Inferior parietal cortex (tissue), 1 donor: ENCODE measurements at regions not wholly inside any gene's neighbourhood (a gene's known extent, or its start where the extent isn't known, plus 50 kb on each side); places are given as distances from the start of the nearest gene placed in this dataset.

Source experiments
- DNase-seq: peaks from one replicate; pipeline ENCODE4 v3.0.0-alpha.2; 2016; ENCODE audit errors: extremely low spot score

DNA sequence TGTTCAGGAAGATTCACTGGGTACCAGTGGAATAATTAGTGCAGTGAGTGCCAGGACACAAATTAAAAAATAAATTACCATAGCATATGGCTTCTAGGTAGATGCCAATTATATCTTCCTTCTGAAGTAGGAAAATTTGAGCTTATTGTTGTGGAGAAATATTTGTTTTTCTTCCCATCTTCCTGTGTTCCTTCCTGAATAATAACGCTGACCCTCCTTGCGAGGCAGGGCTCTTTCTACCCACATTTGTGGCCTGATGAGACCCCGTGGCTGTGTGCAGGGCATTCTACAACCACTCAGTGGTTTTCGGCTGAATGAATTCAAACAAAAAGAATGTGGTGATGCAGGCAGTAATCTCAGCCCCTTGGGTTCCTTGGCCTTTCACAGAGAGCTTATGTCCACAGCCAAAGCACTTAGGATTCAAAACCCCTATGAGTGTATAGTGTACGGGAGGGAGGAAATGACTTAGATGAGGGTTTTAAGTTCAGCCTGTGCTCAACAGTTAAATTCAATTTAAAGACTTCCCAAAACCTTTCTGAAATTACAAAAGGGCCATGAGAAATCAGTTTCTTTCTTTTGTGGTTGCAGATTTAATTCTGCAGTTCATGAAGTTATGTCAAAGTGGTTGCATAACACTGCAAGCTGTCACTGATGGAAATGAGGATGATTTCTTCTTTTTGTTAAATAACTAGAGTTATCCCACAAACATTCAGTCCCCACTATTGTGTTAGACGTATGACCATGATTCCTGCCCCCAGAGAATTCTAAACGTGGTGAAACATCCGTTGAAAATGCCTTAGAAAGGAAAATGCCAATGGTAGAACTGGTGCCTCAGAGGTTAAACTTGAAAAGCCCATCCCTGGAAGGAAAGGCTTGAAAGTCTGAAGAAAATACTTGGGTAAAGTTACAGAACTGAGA lies 255.3 kb downstream of the FZD1 start:
- DNase-seq: no peak

DNA sequence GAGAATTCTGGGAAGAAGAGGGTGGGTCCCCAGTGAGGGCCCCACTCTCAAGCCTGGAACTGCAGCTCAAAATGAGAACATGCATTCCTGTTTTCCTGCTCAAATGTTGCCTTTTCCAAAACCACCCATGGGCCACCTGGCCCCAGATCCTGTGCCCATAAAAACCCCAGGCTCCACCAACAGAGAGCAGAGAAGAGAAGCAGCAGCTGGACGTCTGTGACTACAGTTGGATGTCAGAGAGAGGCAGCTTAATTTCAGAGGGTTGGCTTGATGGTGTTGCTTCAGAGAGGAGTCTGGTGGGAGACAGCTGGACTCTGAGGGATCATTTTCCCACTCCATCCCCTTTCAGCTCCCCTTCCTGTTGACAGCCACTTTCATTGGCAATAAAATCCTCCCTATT lies 256.4 kb downstream of the FZD1 start:
- no peak for DNase-seq

DNA sequence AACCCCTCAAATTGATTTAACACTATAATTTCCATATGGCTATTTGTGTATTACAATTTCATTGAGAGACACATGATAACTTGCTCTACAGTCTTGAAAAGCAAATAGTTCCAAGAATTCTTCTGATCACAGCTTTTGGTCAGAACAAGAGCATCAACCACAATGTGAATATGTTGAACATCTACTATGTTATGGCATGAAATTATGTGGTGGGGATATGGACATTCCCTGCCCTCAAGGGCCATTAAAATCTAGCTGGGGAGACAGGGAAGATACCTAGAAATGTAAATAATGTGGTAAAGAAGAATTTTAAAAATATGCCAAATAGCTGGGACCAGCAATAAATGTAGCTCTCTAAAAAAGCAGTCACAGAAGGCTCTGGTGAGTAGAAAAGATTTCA lies 262.2 kb downstream of the FZD1 start:
- DNase-seq: no peak

DNA sequence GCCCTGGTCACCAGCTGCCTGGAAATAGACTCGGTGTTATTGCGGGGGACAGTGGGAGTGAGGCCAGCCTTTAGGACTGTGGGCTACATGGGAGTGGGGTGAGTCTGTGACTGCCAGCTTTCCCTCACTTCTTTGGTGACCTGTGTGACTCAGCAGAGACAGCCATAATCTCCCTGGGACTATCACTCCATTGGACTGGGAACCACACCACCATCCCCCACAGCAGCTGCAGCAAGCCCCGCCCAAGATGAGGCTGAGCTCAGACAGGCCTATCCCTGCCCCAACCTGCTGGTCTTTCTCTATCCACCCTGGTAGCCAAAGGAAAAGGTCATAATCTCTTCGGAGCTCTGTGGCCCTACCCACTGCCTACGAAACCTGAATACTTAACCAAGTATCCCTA lies 263.2 kb downstream of the FZD1 start:
- no peak for DNase-seq

DNA sequence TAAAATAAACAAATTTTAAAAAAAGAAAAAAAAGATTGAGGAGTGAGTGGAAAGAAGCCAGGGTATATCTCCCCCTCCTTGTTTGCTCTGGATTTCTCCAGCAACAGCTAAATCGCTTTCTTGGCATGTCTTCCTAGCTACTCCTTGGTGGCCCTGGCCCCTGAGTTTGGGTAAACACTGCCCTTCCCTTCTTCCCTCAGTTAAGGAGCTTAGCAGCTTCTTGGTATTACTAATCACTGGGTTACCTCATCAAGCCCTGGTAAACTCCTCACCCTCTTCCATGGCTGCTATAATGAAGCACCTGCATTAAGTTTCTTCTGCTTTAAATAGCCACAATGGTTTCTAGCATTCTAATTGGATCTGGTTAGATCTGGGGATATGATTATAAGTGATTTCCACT lies 269.8 kb downstream of the FZD1 start:
- no peak for DNase-seq

DNA sequence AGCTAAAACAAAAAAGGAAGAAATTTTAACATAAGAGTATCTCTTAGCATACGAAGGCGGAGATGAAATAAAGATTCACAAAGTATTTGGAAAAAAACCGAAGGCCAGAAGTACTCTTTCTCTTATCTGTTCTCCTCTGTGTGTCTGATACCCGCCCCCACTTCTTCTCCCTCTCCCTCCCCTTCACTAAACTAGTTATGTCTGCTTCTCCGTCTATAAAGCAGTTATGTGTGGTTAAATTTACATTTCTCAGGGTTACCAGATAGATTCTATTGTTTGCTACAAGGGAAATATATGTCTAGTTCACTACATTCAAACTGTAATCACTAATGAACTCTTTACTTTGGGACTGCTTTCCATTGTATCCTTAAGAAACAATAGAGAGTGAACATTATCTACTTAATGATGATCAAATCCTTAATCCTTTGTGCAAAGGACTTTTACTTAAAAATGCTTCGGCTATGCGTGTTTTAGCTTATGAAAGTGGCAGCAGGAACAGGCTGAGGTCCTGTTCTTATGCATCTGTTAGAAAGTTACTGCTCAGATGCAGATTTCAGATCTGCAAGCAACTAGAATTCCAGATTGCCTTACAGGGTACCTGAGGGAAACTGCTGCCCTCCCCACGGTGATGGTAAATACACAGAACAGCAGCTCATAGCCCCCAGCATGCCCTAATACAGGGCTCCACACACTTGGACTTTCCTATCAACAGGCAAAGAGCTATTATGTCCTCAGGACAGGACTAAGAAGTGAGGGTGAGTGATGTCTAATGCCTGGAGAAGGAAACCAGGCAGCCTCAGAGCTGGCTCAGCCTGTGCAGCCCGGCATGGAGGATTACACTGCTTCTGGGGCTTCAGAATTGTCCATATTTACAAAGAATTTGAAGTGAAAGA lies 273.3 kb downstream of the FZD1 start:
- DNase-seq: no peak

DNA sequence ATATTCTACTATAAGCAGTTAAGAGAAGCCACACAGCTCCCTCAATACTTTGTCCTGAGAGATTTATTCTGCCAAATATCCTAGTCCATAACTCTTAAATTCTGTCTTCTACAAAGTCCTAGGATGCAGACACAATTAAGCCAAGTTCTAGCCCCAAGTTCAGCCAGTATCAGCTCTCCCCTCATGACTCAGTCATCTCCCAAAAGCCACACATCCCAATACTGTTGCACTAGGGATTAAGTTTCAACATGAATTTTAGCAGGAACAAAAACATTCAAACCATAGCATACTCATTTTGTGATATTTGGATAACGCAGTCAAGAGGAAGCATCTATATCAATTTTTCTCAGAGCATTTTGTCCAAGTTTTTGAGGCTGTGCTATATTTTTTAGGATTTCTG lies 277.4 kb downstream of the FZD1 start:
- DNase-seq: no peak

DNA sequence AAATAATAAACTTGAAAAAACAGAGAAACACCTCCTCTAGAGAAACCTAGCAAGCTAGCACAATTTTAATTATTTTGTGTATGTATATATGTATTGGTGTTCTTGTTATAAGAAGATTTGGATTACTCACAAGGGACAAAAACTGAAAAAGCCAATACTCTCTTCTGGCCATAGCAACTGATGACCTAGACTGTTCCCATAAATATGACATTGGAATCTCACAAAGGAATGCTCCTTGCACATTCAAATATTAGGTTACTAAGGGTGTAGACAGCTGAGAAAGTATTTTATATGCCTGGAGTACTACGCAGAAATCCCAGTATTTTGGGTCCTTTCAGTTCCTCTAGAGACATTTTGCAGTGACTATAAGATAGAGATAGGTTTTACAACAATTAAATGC lies 279.4 kb downstream of the FZD1 start:
- DNase-seq: no peak

DNA sequence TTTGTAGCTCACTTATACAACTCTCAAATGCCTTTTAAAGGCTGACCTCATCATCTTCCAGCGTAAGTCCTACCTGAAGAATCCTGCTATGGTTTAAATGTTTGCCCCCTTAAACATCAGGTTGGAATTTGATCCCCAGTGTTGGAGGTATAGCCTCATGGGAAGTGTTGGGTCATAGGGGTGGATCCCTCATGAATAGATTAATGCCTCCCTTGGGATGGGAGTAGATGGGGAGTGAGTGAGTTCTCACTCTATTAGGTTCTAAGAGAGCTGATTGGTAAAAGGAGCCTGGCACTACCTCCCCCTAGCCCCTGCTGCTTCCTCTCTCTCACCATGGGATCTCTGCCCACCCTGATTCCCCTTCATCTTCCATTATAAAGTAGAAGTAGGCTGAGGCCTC lies 285.6 kb downstream of the FZD1 start:
- no peak for DNase-seq

DNA sequence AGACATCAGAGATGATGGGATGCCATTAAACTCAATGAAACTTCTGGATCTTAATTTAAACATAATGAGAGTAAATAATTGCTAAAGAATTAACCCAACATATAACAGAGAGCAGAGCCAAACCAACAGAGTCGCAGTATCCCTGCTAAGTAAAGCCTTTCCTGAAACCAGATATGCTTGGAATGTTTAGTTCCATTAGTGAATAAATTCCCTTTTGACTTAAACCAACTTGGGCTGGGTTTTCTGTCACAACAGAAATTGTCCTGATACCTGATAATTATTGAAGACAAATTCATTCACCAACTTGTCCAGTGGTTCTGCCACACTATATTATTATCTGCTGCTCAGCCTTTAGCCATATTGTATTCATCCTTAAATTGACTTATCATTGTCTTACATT lies 286.7 kb downstream of the FZD1 start:
- DNase-seq: no peak

DNA sequence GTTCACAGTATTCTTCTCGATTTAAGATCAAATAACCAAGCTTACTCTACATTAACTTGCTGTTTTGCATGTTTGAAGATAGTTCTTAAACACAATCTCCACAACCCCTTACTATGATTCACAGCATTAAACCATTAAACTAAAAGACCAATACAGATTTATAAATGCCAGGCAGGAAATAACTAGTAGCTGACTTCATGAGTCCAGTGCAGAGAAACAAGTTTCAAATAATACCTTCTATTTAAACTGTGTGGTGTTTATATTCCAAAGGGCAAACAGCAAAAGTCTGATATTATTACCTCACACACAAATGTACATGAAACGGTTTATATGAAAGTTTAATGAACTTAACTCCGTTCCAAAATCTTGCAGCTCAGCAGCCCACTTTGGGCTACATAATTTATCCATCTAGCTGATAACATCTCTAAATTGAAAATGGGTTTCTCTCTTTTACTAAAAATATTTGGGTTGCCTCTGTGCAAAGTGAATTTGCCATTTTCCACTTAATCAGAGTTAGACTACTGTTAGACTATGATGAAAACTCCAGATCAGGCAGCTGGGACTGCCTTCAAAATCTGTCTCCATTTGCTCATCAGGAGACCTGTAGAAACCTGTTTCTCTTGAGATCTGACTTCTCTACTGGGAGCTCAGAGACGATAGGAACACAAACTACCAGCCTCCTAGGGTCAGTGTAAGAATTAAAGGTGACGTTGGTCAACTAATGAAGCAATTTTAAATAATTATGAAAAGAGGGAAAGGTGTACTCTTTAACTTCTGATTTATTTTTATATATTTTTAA lies 287.3 kb downstream of the FZD1 start:
- DNase-seq: no peak

DNA sequence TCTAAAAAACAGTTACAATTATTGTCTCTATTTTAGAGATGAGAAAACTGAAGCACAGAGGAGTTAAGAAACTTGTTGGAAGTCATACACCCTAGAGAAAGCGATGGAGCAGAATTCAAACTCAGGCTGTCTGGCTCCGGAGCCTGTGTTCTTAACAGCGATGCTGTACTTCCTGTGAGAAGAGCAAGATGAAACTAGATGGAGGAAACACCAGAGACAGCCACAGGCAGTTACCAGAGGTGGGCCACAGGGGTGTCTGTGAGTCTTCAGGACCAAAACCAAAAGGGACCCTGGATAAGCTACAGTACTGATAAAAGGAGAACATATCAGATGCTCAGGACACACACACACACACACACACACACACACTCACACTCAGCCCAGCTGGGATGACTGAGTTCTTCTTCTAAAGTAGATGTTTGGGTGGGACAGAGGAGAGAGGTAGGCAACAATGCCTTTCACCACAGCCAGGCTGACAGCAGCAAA lies 289.2 kb downstream of the FZD1 start:
- no peak for DNase-seq

DNA sequence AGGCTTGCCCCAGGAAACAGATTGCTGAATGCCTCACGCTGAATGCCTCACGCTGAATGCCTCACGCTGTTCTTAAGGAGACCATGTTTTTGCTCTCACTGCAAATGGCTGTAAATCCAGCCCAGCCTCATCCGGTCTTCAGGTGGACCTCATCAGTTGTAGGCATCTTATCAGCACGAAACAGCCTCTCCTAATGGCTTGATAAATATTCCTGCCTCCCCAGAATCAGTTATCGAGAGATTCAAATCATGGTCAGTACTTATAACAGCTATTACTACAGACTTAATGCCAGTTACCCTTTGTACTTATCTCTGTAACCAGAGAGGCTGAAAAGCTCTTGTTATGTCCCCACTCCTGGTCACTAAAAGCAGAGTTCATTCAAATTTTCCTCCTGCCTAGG lies 290.6 kb downstream of the FZD1 start:
- DNase-seq: no peak

DNA sequence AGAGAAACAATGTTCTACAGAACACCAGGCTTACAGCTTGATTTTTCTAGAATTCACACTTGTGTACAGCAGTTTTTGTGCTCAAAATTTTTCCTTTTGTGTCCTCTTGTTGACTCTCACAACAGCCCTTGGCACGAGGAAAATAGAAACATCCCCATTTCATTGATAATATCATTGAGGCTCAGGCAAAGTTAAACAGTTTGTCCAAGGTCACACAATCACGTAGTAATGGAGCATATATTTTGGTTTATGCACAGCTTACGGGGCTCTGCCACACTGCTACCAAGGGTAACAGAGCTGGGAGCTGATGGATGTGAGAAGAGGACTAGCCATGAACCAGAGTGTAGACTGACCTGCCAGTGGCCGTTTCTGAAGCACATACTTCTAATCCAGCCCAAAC lies 292.0 kb downstream of the FZD1 start:
- DNase-seq: no peak

DNA sequence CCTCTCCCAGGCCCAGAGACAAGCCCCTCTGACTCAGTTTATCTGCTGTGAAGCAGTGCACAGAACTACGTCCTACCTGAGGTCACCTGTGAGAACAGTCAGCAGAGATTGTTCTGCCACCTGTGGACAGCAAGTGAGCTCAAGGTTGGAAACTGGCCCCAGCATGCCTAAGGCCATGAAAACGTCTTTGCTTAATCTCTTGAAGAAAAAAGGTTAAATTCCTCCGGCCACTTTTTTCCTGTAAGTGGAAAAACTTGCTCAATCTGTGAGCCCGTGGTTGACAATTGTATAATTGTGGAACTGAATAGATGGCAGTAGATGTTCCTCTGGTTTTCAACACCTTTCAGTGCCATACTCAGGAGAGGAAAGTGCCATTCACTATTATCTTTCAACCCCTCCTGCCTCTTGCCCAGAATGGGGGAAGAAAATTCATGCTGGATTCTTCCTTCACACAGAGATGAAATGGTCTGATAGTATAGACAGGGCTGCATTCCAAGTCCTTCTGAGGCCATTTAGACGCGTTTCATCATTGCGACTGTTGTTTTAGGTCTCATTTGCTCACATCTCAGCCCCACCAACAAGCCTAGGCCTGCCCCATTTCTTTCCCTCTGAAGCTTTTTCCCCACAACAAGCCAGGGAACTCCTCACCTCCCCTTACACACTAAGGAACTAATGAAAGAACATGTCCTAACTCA lies 292.9 kb downstream of the FZD1 start:
- no peak for DNase-seq

DNA sequence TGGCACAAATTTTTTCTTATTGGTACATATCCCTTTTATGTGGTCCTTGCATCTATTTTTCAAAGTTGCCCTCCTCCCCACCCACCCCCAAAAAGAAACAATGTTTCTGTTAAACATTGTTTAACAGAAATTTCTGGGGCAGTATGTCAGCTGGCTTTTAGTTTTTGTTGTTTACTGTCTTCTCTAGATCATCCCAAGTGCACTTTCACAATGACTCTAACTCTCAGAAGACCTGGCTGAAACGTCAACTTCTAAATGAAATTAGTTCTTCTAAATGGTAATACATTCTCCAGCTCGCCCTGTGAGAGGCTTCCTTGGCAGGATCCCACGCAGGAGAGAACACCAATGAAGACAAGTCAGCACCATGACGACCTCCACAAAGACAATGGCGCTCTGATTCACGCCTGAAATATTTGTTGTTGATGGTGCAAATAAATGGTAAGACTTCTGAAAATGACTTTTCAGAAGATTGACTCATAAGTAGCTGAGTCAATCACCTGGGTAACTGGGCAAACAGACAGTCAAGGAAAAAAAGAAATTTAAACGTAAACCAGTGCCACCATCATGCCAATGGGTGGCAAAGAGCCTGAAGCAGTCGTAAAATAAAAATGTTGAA lies 293.7 kb downstream of the FZD1 start:
- no peak for DNase-seq

DNA sequence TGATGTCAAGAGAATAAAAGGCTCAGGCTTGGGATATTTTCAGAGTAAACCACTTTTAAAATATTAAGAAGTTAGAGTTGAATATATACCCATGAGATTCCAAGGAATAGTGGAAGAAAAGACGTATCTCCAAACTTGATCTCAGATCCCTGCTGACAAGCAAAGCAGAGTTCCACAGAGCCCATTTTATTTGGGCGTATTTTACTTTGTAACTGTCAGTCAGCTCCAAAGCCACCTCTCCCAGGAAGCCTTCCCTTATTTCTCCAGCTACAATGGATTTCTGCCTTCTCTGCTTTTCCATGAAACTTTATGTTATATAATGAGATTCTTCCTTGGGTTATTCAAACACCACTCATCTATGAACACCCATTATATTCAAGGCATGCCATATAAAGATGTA lies 295.7 kb downstream of the FZD1 start:
- DNase-seq: no peak

DNA sequence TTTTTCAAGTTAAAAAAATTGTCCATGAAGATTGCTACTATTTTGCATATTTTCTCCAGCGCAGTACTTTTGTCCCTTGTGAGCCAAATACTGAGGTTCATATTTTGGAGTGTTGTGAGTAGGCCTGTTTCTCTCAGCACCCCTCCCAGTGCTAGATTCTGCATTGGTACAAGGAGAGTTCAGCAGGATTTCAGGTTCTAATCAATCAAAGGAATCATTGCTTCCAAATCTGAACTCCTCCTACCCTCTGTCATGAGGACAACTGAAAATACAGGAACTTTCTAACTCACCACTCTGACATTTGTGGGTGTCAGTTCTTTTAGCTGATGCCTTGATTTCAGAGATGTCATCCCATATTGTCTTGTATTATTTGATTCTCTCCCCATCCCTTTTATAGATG lies 299.9 kb downstream of the FZD1 start:
- no peak for DNase-seq

DNA sequence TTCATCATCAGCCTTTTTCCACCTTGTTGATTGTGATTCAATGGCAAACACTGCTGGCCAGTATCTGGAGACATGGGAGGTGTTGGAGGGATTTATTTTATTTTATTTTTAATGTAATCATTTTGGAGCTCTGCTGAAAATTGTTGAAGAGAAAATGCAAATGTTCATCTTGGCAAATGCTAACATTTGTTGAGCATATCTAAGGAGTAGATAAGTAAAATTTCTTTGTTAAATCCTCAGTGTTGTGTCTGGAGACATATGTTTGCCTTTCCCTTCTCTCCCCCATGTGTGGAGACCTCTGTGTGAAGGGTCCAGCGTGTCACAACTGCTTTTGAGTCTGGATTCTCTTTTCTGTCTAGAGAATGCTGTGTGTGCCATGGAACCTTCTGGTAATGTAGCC lies 300.3 kb downstream of the FZD1 start:
- no peak for DNase-seq

DNA sequence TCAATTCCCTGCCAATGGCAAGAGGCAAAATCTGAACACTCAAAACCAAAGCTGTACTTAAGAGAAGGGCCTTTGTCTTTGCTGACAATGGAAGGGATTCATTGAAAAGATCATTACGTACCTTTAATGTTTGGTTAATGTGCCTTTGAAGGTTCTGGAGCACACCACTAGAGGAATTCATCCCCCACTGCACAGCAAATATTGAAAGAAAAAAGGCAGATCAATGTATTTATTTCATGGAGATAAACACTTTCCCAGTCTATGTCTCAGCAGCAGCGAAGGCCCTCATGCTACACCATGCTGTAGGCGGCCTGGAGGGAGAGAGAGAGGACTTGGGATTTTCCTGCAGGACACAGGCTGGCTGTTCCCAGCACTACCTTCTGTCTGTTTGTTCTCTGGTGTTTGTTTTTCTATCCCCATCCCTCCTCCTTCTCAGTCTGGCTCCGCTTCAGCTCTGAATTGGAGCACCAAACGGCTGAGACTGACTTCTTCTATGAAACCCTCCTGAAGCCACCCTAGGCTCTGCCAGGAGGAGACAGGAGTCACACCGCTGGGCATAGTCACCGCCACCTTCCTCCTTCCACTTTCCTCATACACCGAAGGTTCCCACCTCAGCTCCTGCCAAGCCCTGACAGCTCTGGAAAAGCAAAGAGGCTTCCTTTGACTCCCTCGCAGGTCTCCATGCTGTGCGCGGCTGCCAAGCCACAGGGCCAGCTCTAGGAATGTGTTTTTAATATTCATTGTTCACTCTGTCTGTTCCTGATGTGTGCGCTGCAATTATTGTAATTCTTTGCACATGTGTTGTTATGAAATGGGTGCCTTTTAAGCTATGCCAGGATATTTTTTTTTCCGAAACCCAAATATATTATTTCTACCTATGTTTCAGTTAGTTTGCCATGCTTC lies 301.5 kb downstream of the FZD1 start:
- DNase-seq: no peak
